Tibial nerve (tissue), 4 donors: ENCODE measurements at regions not wholly inside any gene's neighbourhood (a gene's known extent, or its start where the extent isn't known, plus 50 kb on each side); places are given as distances from the start of the nearest gene placed in this dataset.

Experiments
- DNase-seq, 2 donors: peaks; one replicate each; pipeline ENCODE4 v3.0.0-alpha.2; 2019; ENCODE audit warnings: low spot score in 2 of 2
- H3K27ac ChIP-seq, 4 donors: fragments of 200-600 bp; sonication (generic) in 3 of 4; one replicate each; pipeline ENCODE4 v1.5.1; 2017 to 2019; ENCODE audit warnings: mild to moderate bottlenecking in 1 of 4
- H3K27me3 ChIP-seq, 2 donors: fragments of 200-600 bp; sonication (generic) in 1 of 2; one replicate each; pipeline versions ENCODE4 v1.5.1 to v1.6.0; 2017 to 2019
- H3K36me3 ChIP-seq, 3 donors: fragments of 200-600 bp; sonication (generic); one replicate each; pipeline ENCODE4 v1.5.1; 2018 to 2019
- H3K4me1 ChIP-seq, 4 donors: fragments of 200-600 bp; sonication (generic) in 3 of 4; one replicate each; pipeline ENCODE4 v1.5.1; 2017 to 2019
- H3K4me3 ChIP-seq, 4 donors: fragments of 200-600 bp; sonication (generic) in 3 of 4; one replicate each; pipeline ENCODE4 v1.5.1; 2017 to 2019; ENCODE audit warnings: mild to moderate bottlenecking in 1 of 4, moderate library complexity in 1 of 4
- H3K9me3 ChIP-seq, 4 donors: fragments of 200-600 bp; sonication (generic) in 3 of 4; one replicate each; pipeline ENCODE4 v1.5.1; 2017 to 2019
- CTCF ChIP-seq, 5 experiments: fragments of 200-600 bp in 3 of 5; fragments of 450-650 bp in 2 of 5; sonication (generic) in 3 of 5; IDR thresholded peaks; one replicate each; pipeline ENCODE4 v1.5.1; 2016 to 2019; ENCODE audit warnings: antibody characterized with exemption in 5 of 5, mild to moderate bottlenecking in 3 of 5, moderate library complexity in 2 of 5
- EP300 ChIP-seq, 2 donors: sonication (generic); formaldehyde crosslinking; IDR thresholded peaks; one replicate each; pipeline ENCODE4 v1.6.1; 2017; ENCODE audit warnings: antibody characterized with exemption in 2 of 2, mild to moderate bottlenecking in 1 of 2
- POLR2A ChIP-seq, 2 donors: fragments of 450-650 bp; IDR thresholded peaks; one replicate each; pipeline ENCODE4 v1.6.1; 2017; ENCODE audit warnings: antibody characterized with exemption in 2 of 2, mild to moderate bottlenecking in 2 of 2, moderate library complexity in 2 of 2
- WGBS, 2 donors: methylation state at CpG; one replicate each; pipeline ENCODE4 v1.1.5; 2018; 5-methylcytosine and 5-hydroxymethylcytosine counted together

- no peak for TF ChIP-seq POLR2A (IDR thresholded peaks at IDR 0.05)
- TF ChIP-seq CTCF (IDR thresholded peaks at IDR 0.05): no peak
- no peak for TF ChIP-seq EP300 (IDR thresholded peaks at IDR 0.05)
- no peaks in the 10 kb centered on the region for H3K27me3 ChIP-seq
- whole genome bisulfite sequencing, 2 donors: 55 to 69% methylated on average over 3 of the region's 3 CpGs
Measured at GRCh38 chr9:21669701-21670100, 132.7 kb upstream of the MTAP start.

GRCh38 chr9:21670374-21670773 is 132.1 kb upstream of the MTAP start:
- no peaks in the 10 kb centered on the region for H3K27me3 ChIP-seq
- no peak overlapping the region for H3K27ac ChIP-seq
- TF ChIP-seq EP300 (IDR thresholded peaks at IDR 0.05) (no peak), CTCF (IDR thresholded peaks at IDR 0.05) (no peak), POLR2A (IDR thresholded peaks at IDR 0.05) (no peak)
- no peak for DNase-seq
- WGBS, 2 donors: 78 to 83% methylated on average over 2 of the region's 2 CpGs
- no peaks in the 10 kb centered on the region for H3K9me3 ChIP-seq
- no peak overlapping the region for H3K4me3 ChIP-seq
- H3K36me3 ChIP-seq: no peaks in the 10 kb centered on the region
- no peaks in the 10 kb centered on the region for H3K4me1 ChIP-seq

More at GRCh38 chr9:21669701-21670100, 132.7 kb upstream of the MTAP start:
- no peak overlapping the region for H3K4me3 ChIP-seq
- H3K9me3 ChIP-seq: no peaks in the 10 kb centered on the region
- no peaks in the 10 kb centered on the region for H3K36me3 ChIP-seq
- no peaks in the 10 kb centered on the region for H3K4me1 ChIP-seq
- H3K27ac ChIP-seq: no peak overlapping the region
- no peak for DNase-seq

GRCh38 chr9:21672140-21672539 is 130.3 kb upstream of the MTAP start:
- no peaks in the 10 kb centered on the region for H3K36me3 ChIP-seq
- no peaks in the 10 kb centered on the region for H3K9me3 ChIP-seq
- H3K27ac ChIP-seq: no peak overlapping the region
- TF ChIP-seq POLR2A (IDR thresholded peaks at IDR 0.05) (no peak), CTCF (IDR thresholded peaks at IDR 0.05) (no peak), EP300 (IDR thresholded peaks at IDR 0.05) (no peak)
- H3K4me1 ChIP-seq: no peaks in the 10 kb centered on the region
- H3K27me3 ChIP-seq: no peaks in the 10 kb centered on the region
- H3K4me3 ChIP-seq: no peak overlapping the region
- 52 to 60% methylated on average over 4 of the region's 4 CpGs for WGBS, 2 donors
- no peak for DNase-seq

GRCh38 chr9:21672761-21673160 is 129.7 kb upstream of the MTAP start:
- DNase-seq: no peak
- Histone ChIP-seq H3K27ac (no peak overlapping the region), H3K4me3 (no peak overlapping the region), H3K27me3 (no peaks in the 10 kb centered on the region), H3K9me3 (no peaks in the 10 kb centered on the region), H3K4me1 (no peaks in the 10 kb centered on the region), H3K36me3 (no peaks in the 10 kb centered on the region)
- 82 to 100% methylated on average over 1 of the region's 1 CpG for WGBS, 2 donors
- TF ChIP-seq POLR2A (IDR thresholded peaks at IDR 0.05) (no peak), CTCF (IDR thresholded peaks at IDR 0.05) (no peak), EP300 (IDR thresholded peaks at IDR 0.05) (no peak)

- H3K27ac ChIP-seq: no peak overlapping the region
- TF ChIP-seq EP300 (IDR thresholded peaks at IDR 0.05) (no peak), POLR2A (IDR thresholded peaks at IDR 0.05) (no peak), CTCF (IDR thresholded peaks at IDR 0.05) (no peak)
Measured at GRCh38 chr9:21674894-21675293, 127.5 kb upstream of the MTAP start.

More at GRCh38 chr9:21674894-21675293, 127.5 kb upstream of the MTAP start:
- H3K27me3 ChIP-seq: no peaks in the 10 kb centered on the region
- no peaks in the 10 kb centered on the region for H3K4me1 ChIP-seq
- no peak for DNase-seq
- no peaks in the 10 kb centered on the region for H3K9me3 ChIP-seq
- no peaks in the 10 kb centered on the region for H3K36me3 ChIP-seq
- H3K4me3 ChIP-seq: no peak overlapping the region
- WGBS, 2 donors: 83 to 87% methylated on average over 1 of the region's 1 CpG
